K562 (cell line): ENCODE measurements at regions not wholly inside any gene's neighbourhood (a gene's known extent, or its start where the extent isn't known, plus 50 kb on each side); places are given as distances from the start of the nearest gene placed in this dataset.

ENCODE experiments used
- POLR2AphosphoS5 ChIP-seq: IDR thresholded peaks from 2 replicates; pipeline ENCODE4 v1.6.1; 2011; ENCODE audit warnings: mild to moderate bottlenecking, low read depth, low read length, moderate library complexity; ENCODE audit not compliant: control insufficient read depth, insufficient read depth
- ZNF140 ChIP-seq: fragments of 250-450 bp; sonication (Bioruptor Pico); IDR thresholded peaks from 2 replicates; pipeline ENCODE4 v1.8.0; 2021; ENCODE audit warnings: moderate library complexity, mild to moderate bottlenecking, inconsistent platforms
- TF ChIP-seq, protein P1 (sequence below): fragments of 250-450 bp; sonication (Bioruptor Pico); IDR thresholded peaks from 2 replicates; pipeline ENCODE4 v1.5.0; 2021
- TF ChIP-seq, protein P2 (sequence below), 2 experiments: fragments of 450-650 bp in 1 of 2; sonication (generic) in 1 of 2; formaldehyde crosslinking in 1 of 2; IDR thresholded peaks; 2 replicates each; pipeline versions ENCODE4 v1.7.1 to v1.9.0; 2016 to 2022; ENCODE audit warnings: inconsistent platforms in 1 of 2, mild to moderate bottlenecking in 1 of 2, missing genetic modification reagents in 1 of 2
- TF ChIP-seq, protein P3 (sequence below), 2 experiments: fragments of 450-650 bp; formaldehyde crosslinking in 1 of 2; IDR thresholded peaks; 2 replicates each; pipeline versions ENCODE4 v1.4.0 to v1.6.1; 2014 to 2020; ENCODE audit warnings: mild to moderate bottlenecking in 2 of 2, borderline replicate concordance in 1 of 2, low read depth in 1 of 2

DNA sequence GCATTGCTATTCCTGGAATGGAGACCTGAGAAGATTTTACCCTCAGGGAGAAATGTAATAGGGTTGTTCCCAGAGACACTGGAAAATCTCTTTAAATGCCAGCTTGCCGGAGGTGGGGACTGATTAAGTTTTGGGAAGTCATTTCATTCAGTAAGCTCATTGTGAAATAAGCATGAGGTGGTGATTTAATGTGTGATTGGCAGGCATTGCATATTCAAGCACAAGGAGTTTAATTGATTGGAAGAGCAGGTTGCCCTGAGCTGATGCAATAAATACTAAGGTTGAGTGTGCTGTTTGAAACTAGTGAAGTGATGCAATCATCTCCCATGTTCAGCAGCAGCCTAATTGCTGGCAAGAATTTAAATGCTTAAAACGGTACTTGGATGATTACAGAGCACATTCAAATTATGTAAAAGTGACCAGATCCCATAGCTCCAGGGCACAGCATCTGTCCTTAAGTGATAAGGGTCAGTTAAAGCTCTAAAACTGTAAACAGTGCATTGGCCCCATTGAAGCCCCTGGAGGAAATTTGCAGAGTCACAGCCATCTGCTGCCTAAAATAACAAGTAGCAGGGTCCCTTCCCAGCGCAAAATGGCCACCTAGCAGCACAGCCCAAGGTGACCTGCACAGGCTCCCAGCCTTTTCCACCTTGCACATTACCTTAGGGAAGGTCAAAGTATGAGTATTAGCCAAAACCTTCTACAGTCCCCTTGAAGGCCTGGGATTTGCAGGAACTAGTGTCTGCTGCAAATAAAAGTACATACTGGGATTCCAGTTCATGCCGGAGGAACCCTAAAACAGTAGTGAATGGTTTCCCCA is 92.1 kb downstream of the CCDC71L start (continued):
- TF ChIP-seq, protein P1, sequence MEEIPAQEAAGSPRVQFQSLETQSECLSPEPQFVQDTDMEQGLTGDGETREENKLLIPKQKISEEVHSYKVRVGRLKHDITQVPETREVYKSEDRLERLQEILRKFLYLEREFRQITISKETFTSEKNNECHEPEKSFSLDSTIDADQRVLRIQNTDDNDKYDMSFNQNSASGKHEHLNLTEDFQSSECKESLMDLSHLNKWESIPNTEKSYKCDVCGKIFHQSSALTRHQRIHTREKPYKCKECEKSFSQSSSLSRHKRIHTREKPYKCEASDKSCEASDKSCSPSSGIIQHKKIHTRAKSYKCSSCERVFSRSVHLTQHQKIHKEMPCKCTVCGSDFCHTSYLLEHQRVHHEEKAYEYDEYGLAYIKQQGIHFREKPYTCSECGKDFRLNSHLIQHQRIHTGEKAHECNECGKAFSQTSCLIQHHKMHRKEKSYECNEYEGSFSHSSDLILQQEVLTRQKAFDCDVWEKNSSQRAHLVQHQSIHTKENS: 0 out of 2 replicates have a peak, but pooled peaks have one; percentile 49
- TF ChIP-seq POLR2AphosphoS5: peak; percentile 97
- TF ChIP-seq, protein P2, sequence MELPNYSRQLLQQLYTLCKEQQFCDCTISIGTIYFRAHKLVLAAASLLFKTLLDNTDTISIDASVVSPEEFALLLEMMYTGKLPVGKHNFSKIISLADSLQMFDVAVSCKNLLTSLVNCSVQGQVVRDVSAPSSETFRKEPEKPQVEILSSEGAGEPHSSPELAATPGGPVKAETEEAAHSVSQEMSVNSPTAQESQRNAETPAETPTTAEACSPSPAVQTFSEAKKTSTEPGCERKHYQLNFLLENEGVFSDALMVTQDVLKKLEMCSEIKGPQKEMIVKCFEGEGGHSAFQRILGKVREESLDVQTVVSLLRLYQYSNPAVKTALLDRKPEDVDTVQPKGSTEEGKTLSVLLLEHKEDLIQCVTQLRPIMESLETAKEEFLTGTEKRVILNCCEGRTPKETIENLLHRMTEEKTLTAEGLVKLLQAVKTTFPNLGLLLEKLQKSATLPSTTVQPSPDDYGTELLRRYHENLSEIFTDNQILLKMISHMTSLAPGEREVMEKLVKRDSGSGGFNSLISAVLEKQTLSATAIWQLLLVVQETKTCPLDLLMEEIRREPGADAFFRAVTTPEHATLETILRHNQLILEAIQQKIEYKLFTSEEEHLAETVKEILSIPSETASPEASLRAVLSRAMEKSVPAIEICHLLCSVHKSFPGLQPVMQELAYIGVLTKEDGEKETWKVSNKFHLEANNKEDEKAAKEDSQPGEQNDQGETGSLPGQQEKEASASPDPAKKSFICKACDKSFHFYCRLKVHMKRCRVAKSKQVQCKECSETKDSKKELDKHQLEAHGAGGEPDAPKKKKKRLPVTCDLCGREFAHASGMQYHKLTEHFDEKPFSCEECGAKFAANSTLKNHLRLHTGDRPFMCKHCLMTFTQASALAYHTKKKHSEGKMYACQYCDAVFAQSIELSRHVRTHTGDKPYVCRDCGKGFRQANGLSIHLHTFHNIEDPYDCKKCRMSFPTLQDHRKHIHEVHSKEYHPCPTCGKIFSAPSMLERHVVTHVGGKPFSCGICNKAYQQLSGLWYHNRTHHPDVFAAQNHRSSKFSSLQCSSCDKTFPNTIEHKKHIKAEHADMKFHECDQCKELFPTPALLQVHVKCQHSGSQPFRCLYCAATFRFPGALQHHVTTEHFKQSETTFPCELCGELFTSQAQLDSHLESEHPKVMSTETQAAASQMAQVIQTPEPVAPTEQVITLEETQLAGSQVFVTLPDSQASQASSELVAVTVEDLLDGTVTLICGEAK (IDR thresholded peaks at IDR 0.05): no peak
- TF ChIP-seq, protein P2 (CRISPR knock-in tag; IDR thresholded peaks at IDR 0.05): no peak
- TF ChIP-seq ZNF140 (CRISPR knock-in tag): no peak; the same call in 1 of the 2 replicates
- TF ChIP-seq, protein P3, sequence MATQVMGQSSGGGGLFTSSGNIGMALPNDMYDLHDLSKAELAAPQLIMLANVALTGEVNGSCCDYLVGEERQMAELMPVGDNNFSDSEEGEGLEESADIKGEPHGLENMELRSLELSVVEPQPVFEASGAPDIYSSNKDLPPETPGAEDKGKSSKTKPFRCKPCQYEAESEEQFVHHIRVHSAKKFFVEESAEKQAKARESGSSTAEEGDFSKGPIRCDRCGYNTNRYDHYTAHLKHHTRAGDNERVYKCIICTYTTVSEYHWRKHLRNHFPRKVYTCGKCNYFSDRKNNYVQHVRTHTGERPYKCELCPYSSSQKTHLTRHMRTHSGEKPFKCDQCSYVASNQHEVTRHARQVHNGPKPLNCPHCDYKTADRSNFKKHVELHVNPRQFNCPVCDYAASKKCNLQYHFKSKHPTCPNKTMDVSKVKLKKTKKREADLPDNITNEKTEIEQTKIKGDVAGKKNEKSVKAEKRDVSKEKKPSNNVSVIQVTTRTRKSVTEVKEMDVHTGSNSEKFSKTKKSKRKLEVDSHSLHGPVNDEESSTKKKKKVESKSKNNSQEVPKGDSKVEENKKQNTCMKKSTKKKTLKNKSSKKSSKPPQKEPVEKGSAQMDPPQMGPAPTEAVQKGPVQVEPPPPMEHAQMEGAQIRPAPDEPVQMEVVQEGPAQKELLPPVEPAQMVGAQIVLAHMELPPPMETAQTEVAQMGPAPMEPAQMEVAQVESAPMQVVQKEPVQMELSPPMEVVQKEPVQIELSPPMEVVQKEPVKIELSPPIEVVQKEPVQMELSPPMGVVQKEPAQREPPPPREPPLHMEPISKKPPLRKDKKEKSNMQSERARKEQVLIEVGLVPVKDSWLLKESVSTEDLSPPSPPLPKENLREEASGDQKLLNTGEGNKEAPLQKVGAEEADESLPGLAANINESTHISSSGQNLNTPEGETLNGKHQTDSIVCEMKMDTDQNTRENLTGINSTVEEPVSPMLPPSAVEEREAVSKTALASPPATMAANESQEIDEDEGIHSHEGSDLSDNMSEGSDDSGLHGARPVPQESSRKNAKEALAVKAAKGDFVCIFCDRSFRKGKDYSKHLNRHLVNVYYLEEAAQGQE (IDR thresholded peaks at IDR 0.05; ENCODE audit: borderline replicate concordance): peak; percentile 77
- TF ChIP-seq, protein P3 (CRISPR knock-in tag; IDR thresholded peaks at IDR 0.05; ENCODE audit: low read depth): no peak; the same call in 1 of the 2 replicates
